ENCODE measurements at regions not wholly inside any gene's neighbourhood (a gene's known extent, or its start where the extent isn't known, plus 50 kb on each side); places are given as distances from the start of the nearest gene placed in this dataset.

- Histone ChIP-seq H3K4me3 (ENCODE audit: low read depth, low read length, poor library complexity, severe bottlenecking) (no peak overlapping the region), H2AFZ (ENCODE audit: low read length) (no peak overlapping the region), H3K9me2 (ENCODE audit: low read depth, low read length) (no peaks in the 10 kb centered on the region), H3K4me1 (ENCODE audit: insufficient read depth, low read length, severe bottlenecking) (no peaks in the 10 kb centered on the region), H3K79me2 (ENCODE audit: insufficient read depth, low read length) (no peaks in the 10 kb centered on the region), H3K27me3 (ENCODE audit: insufficient read depth, low read length) (no peaks in the 10 kb centered on the region), H3K9me3 (ENCODE audit: low read length) (no peaks in the 10 kb centered on the region), H3F3A (ENCODE audit: insufficient read depth, low read length) (no peaks in the 10 kb centered on the region), H3K27ac (ENCODE audit: low read depth, low read length, poor library complexity, severe bottlenecking) (no peak overlapping the region), H3K36me3 (ENCODE audit: insufficient read depth, low read length) (no peaks in the 10 kb centered on the region), H3K9ac (ENCODE audit: low read length) (no peak overlapping the region), H3K4me2 (ENCODE audit: low read length) (no peak overlapping the region), H4K20me1 (ENCODE audit: insufficient read depth, low read length) (no peaks in the 10 kb centered on the region)
- TF ChIP-seq CTCF (IDR thresholded peaks at IDR 0.05; ENCODE audit: low read length) (no peak), EZH2 (IDR thresholded peaks at IDR 0.05; ENCODE audit: borderline replicate concordance, low read length) (no peak)
Measured at GRCh38 chr2:161046876-161047275, 113.4 kb upstream of the TANK start.

GRCh38 chr2:161048317-161048716, 111.9 kb upstream of the TANK start:
- no peak overlapping the region for H3K27ac ChIP-seq (ENCODE audit: low read depth, low read length, poor library complexity, severe bottlenecking)
- no peaks in the 10 kb centered on the region for H3F3A ChIP-seq (ENCODE audit: insufficient read depth, low read length)
- no peaks in the 10 kb centered on the region for H3K27me3 ChIP-seq (ENCODE audit: insufficient read depth, low read length)
- H3K9ac ChIP-seq (ENCODE audit: low read length): no peak overlapping the region
- no peaks in the 10 kb centered on the region for H4K20me1 ChIP-seq (ENCODE audit: insufficient read depth, low read length)
- no peaks in the 10 kb centered on the region for H3K9me2 ChIP-seq (ENCODE audit: low read depth, low read length)
- no peaks in the 10 kb centered on the region for H3K9me3 ChIP-seq (ENCODE audit: low read length)
- H3K4me2 ChIP-seq (ENCODE audit: low read length): no peak overlapping the region
- H3K4me1 ChIP-seq (ENCODE audit: insufficient read depth, low read length, severe bottlenecking): no peaks in the 10 kb centered on the region
- TF ChIP-seq EZH2 (IDR thresholded peaks at IDR 0.05; ENCODE audit: borderline replicate concordance, low read length) (no peak), CTCF (IDR thresholded peaks at IDR 0.05; ENCODE audit: low read length) (no peak)
- no peak overlapping the region for H2AFZ ChIP-seq (ENCODE audit: low read length)
- H3K4me3 ChIP-seq (ENCODE audit: low read depth, low read length, poor library complexity, severe bottlenecking): no peak overlapping the region
- H3K36me3 ChIP-seq (ENCODE audit: insufficient read depth, low read length): no peaks in the 10 kb centered on the region
- no peaks in the 10 kb centered on the region for H3K79me2 ChIP-seq (ENCODE audit: insufficient read depth, low read length)

GRCh38 chr2:161049559-161049958, 110.7 kb upstream of the TANK start:
- no peaks in the 10 kb centered on the region for H3K79me2 ChIP-seq (ENCODE audit: insufficient read depth, low read length)
- H3F3A ChIP-seq (ENCODE audit: insufficient read depth, low read length): no peaks in the 10 kb centered on the region
- H3K9me2 ChIP-seq (ENCODE audit: low read depth, low read length): no peaks in the 10 kb centered on the region
- H3K9ac ChIP-seq (ENCODE audit: low read length): no peak overlapping the region
- H3K4me2 ChIP-seq (ENCODE audit: low read length): no peak overlapping the region
- H3K9me3 ChIP-seq (ENCODE audit: low read length): no peaks in the 10 kb centered on the region
- H4K20me1 ChIP-seq (ENCODE audit: insufficient read depth, low read length): no peaks in the 10 kb centered on the region
- no peak overlapping the region for H3K27ac ChIP-seq (ENCODE audit: low read depth, low read length, poor library complexity, severe bottlenecking)
- H3K4me1 ChIP-seq (ENCODE audit: insufficient read depth, low read length, severe bottlenecking): no peaks in the 10 kb centered on the region
- TF ChIP-seq EZH2 (IDR thresholded peaks at IDR 0.05; ENCODE audit: borderline replicate concordance, low read length) (no peak), CTCF (IDR thresholded peaks at IDR 0.05; ENCODE audit: low read length) (no peak)
- no peaks in the 10 kb centered on the region for H3K27me3 ChIP-seq (ENCODE audit: insufficient read depth, low read length)
- no peaks in the 10 kb centered on the region for H3K36me3 ChIP-seq (ENCODE audit: insufficient read depth, low read length)
- no peak overlapping the region for H3K4me3 ChIP-seq (ENCODE audit: low read depth, low read length, poor library complexity, severe bottlenecking)
- H2AFZ ChIP-seq (ENCODE audit: low read length): no peak overlapping the region
